ENCODE measurements at regions not wholly inside any gene's neighbourhood (a gene's known extent, or its start where the extent isn't known, plus 50 kb on each side); places are given as distances from the start of the nearest gene placed in this dataset.

DNA sequence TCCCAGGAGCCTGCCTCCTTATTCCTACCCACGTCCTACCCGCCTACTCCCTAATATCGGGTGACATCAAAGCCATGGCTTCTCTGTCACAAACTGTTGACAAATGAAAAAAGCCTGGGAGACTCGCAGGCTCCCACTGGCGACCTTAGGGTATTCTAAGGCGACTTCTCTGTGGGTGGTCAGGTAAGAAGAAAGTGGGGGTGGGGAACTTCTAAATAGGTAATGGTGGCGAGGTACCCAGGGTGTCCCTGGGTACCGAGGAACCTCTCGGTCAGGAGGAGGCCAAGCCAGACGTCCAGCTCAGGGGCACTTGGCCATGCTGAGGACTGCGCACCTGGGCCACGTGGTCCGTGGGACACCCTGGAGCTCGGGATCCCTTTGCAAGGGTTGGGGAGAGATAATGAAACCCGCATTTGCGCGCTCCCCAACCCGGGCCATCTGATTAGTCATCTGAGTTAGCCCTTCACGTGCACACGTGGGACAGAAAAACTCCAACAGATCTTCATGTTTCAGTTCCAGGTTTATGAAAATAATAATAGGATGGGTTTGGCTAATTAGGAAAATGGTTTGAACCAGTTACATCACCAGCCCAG is 78.2 kb downstream of the NR2F2 start:
- no peak overlapping the region for H3K9ac ChIP-seq
- H3K4me2 ChIP-seq: no peak overlapping the region
- H3K79me2 ChIP-seq (ENCODE audit: insufficient read depth, low read depth): no peaks in the 10 kb centered on the region
- H3K4me1 ChIP-seq (ENCODE audit: low read depth, poor library complexity, severe bottlenecking): peaks cover 7% of the 10 kb centered on the region
- H2AFZ ChIP-seq (ENCODE audit: low read depth): no peak overlapping the region
- no peaks in the 10 kb centered on the region for H3K36me3 ChIP-seq (ENCODE audit: insufficient read depth)
- no peak overlapping the region for H3K4me3 ChIP-seq (IDR thresholded peaks at IDR 0.05; ENCODE audit: insufficient read depth, low read depth, low read length)
- H3K27ac ChIP-seq: no peak overlapping the region
- TF ChIP-seq, protein P1, sequence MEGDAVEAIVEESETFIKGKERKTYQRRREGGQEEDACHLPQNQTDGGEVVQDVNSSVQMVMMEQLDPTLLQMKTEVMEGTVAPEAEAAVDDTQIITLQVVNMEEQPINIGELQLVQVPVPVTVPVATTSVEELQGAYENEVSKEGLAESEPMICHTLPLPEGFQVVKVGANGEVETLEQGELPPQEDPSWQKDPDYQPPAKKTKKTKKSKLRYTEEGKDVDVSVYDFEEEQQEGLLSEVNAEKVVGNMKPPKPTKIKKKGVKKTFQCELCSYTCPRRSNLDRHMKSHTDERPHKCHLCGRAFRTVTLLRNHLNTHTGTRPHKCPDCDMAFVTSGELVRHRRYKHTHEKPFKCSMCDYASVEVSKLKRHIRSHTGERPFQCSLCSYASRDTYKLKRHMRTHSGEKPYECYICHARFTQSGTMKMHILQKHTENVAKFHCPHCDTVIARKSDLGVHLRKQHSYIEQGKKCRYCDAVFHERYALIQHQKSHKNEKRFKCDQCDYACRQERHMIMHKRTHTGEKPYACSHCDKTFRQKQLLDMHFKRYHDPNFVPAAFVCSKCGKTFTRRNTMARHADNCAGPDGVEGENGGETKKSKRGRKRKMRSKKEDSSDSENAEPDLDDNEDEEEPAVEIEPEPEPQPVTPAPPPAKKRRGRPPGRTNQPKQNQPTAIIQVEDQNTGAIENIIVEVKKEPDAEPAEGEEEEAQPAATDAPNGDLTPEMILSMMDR (conservative IDR thresholded peaks at IDR 0.05; ENCODE audit: low read depth, low read length): no peak
- H4K20me1 ChIP-seq (ENCODE audit: insufficient read depth): no peaks in the 10 kb centered on the region
- H3K27me3 ChIP-seq (ENCODE audit: insufficient read depth, low read depth): no peaks in the 10 kb centered on the region

DNA sequence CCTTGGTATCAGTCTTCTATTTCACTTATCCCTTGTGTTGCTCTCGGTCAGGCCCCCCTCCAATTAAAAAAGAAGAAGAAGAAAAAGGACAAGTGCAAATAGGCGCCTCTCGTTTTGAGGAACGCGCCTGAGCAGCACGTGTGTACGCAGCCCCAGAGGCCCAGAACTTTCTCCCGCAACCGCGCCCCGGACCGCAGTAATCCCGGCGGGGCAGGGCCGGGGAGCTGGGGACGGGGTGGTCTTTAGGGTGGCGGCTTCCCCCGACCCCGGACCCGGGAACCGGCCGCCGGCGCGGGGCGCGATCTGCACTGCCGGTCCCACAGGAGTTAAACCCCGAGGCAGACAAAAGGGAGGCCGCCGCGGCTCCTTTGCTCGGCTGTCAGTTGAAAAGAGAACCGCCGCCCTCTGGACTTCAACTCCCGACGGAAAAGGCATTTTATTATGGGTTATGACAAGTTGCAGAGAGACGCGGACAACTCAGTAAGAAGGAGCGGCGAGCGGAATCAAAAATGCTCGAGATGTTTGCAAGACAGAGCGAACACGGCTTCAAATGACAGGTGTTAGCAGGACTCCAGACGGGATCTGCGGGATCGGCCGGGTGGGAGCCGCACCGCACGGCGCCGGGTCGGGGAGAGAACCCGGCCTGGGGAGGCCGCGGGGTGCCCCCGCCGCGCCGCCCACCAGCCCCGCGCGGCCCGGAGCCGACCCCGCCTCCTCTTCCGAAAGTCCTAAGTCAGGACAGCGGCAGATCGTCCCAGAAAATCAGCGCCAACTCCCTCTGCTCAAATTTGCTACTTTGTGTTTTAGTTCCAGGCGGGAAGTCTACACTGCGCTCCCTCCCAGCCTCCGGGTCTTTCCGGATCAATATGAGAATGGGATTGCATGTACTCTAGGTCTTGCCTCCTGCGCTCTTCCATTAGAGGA is 79.0 kb downstream of the NR2F2 start:
- Histone ChIP-seq H2AFZ (ENCODE audit: low read depth) (no peak overlapping the region), H3K4me2 (no peak overlapping the region), H3K79me2 (ENCODE audit: insufficient read depth, low read depth) (no peaks in the 10 kb centered on the region), H3K9ac (no peak overlapping the region), H3K36me3 (ENCODE audit: insufficient read depth) (no peaks in the 10 kb centered on the region), H3K27me3 (ENCODE audit: insufficient read depth, low read depth) (no peaks in the 10 kb centered on the region), H3K4me3 (IDR thresholded peaks at IDR 0.05; ENCODE audit: insufficient read depth, low read depth, low read length) (no peak overlapping the region), H3K4me1 (ENCODE audit: low read depth, poor library complexity, severe bottlenecking) (peaks cover 7% of the 10 kb centered on the region), H4K20me1 (ENCODE audit: insufficient read depth) (no peaks in the 10 kb centered on the region), H3K27ac (no peak overlapping the region)
- TF ChIP-seq, protein P1 (conservative IDR thresholded peaks at IDR 0.05; ENCODE audit: low read depth, low read length): no peak

DNA sequence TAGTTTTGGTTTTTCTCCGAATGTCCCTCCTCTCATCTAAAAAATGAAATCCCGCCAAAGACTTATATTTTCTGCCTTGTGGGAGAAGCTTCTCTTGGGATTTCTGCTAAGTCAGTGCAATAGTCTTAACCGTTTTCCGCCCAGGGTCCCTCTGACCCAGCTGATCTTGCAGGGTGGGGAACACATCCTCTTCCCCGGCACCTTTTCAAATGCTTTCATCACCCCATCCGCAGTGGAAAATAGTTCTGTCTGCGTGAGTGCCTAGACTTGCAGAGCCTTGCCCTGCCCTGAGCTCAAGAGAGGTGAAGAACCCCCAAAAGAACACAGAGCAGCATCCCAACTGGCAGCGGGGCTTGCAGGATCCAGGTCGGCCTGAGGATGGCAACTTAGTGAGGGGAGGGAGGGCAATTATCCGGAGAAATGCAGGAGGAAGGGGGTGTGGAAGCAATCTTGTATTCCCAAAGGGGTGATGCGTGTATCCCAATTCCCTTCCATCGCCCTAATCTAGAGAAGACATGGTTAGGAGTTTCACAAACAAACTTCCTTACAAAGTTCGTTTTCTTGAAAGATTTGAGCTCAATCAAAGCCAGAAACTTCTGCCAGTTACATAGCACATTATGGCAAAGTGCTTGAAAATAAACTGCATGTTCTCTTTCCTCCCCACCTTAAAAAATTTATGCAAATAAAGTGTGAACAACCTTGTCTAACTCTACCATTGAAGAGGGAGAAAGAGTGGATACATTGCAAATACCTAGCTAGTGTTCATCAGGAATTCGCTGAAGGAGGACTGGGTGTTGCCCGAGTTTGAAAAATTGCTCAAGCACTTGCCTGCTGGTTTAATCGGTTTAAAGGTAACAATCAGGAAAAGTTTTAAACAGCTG is 79.9 kb downstream of the NR2F2 start:
- H3K4me3 ChIP-seq (IDR thresholded peaks at IDR 0.05; ENCODE audit: insufficient read depth, low read depth, low read length): no peak overlapping the region
- H3K27me3 ChIP-seq (ENCODE audit: insufficient read depth, low read depth): no peaks in the 10 kb centered on the region
- TF ChIP-seq, protein P1 (conservative IDR thresholded peaks at IDR 0.05; ENCODE audit: low read depth, low read length): no peak
- no peak overlapping the region for H3K27ac ChIP-seq
- no peaks in the 10 kb centered on the region for H3K79me2 ChIP-seq (ENCODE audit: insufficient read depth, low read depth)
- H3K9ac ChIP-seq: no peak overlapping the region
- peaks cover 7% of the 10 kb centered on the region for H3K4me1 ChIP-seq (ENCODE audit: low read depth, poor library complexity, severe bottlenecking)
- no peaks in the 10 kb centered on the region for H4K20me1 ChIP-seq (ENCODE audit: insufficient read depth)
- H3K4me2 ChIP-seq: no peak overlapping the region
- no peaks in the 10 kb centered on the region for H3K36me3 ChIP-seq (ENCODE audit: insufficient read depth)
- H2AFZ ChIP-seq (ENCODE audit: low read depth): no peak overlapping the region

All from KMS-11 (cell line).